OCI-LY3 (cell line): ENCODE measurements at regions not wholly inside any gene's neighbourhood (a gene's known extent, or its start where the extent isn't known, plus 50 kb on each side); places are given as distances from the start of the nearest gene placed in this dataset.

Experiments used
- CTCF ChIP-seq: fragments of 200-600, 300-600 bp; sonication (generic); IDR thresholded peaks from 2 replicates; pipeline ENCODE4 v1.5.1; 2014; ENCODE audit warnings: antibody characterized with exemption, low read length, low read depth
- EZH2phosphoT487 ChIP-seq: fragments of 200-600 bp; shearing (Covaris generic); IDR thresholded peaks from 2 replicates; pipeline ENCODE4 v1.6.1; 2018; ENCODE audit warnings: antibody characterized with exemption, mixed run types, low read depth

DNA sequence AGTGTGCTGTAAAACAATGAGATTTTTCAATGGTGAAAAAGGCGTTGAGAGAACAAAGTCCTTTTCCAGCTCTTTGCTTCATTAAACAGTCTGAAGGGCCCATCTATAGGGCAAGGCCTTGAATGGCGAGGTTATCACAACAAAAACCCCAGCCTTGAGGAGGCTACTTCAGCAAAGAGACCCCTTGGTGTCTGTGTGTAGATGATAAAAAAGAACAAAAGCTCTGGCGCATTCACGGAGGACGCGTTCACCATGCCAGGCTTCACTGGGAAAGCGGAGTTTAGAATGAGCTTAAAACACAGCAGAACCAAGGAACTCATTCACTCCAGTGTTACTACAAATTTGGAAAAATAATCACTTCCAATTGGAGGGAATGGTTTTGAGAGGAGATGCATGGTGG lies 530.0 kb upstream of the ARGLU1 start:
- TF ChIP-seq CTCF (no peak), EZH2phosphoT487 (no peak)
